HL-60 (cell line): ENCODE measurements at regions not wholly inside any gene's neighbourhood (a gene's known extent, or its start where the extent isn't known, plus 50 kb on each side); places are given as distances from the start of the nearest gene placed in this dataset.
"Not testable (repeated sequence)": the region's sequence is repeated elsewhere in the genome, so short reads cannot be mapped to it uniquely, and the experiment has no call there.

Source experiments
- GABPA ChIP-seq: IDR thresholded peaks from 2 replicates; pipeline ENCODE4 v1.6.1; 2012; ENCODE audit warnings: low read depth
- POLR2AphosphoS5 ChIP-seq: IDR thresholded peaks from 2 replicates; pipeline ENCODE4 v1.6.1; 2012; ENCODE audit warnings: low read depth
- TF ChIP-seq, protein P1 (sequence below): IDR thresholded peaks from one replicate; pipeline ENCODE4 v1.5.1; 2011; ENCODE audit warnings: low read length, control low read depth, inconsistent platforms; ENCODE audit not compliant: insufficient read depth
- TF ChIP-seq, protein P2 (sequence below): IDR thresholded peaks from 2 replicates; pipeline ENCODE4 v1.6.1; 2012; ENCODE audit warnings: low read depth; ENCODE audit not compliant: insufficient replicate concordance

DNA sequence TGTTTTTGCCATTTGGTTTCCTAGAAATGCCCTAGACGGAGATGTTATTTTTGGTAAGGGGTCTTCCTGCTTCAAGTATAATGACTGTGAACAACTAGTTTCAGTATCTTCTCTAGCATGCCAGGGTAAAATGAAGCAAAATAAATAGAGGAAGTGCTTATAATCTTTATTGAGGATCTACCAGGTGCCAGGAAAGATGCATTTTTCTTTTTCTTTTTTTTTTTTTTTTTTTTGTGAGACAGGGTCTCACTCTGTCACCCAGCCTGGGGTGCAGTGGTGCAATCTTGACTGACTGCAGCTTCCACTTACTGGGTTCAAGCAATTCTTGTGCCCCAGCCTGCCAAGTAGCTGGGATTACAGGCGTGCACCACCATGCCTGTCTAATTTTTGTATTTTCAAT is 146.6 kb upstream of the GRK3 start:
- TF ChIP-seq, protein P1, sequence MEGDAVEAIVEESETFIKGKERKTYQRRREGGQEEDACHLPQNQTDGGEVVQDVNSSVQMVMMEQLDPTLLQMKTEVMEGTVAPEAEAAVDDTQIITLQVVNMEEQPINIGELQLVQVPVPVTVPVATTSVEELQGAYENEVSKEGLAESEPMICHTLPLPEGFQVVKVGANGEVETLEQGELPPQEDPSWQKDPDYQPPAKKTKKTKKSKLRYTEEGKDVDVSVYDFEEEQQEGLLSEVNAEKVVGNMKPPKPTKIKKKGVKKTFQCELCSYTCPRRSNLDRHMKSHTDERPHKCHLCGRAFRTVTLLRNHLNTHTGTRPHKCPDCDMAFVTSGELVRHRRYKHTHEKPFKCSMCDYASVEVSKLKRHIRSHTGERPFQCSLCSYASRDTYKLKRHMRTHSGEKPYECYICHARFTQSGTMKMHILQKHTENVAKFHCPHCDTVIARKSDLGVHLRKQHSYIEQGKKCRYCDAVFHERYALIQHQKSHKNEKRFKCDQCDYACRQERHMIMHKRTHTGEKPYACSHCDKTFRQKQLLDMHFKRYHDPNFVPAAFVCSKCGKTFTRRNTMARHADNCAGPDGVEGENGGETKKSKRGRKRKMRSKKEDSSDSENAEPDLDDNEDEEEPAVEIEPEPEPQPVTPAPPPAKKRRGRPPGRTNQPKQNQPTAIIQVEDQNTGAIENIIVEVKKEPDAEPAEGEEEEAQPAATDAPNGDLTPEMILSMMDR: not testable (repeated sequence)
- not testable (repeated sequence) for TF ChIP-seq GABPA, POLR2AphosphoS5
- TF ChIP-seq, protein P2, sequence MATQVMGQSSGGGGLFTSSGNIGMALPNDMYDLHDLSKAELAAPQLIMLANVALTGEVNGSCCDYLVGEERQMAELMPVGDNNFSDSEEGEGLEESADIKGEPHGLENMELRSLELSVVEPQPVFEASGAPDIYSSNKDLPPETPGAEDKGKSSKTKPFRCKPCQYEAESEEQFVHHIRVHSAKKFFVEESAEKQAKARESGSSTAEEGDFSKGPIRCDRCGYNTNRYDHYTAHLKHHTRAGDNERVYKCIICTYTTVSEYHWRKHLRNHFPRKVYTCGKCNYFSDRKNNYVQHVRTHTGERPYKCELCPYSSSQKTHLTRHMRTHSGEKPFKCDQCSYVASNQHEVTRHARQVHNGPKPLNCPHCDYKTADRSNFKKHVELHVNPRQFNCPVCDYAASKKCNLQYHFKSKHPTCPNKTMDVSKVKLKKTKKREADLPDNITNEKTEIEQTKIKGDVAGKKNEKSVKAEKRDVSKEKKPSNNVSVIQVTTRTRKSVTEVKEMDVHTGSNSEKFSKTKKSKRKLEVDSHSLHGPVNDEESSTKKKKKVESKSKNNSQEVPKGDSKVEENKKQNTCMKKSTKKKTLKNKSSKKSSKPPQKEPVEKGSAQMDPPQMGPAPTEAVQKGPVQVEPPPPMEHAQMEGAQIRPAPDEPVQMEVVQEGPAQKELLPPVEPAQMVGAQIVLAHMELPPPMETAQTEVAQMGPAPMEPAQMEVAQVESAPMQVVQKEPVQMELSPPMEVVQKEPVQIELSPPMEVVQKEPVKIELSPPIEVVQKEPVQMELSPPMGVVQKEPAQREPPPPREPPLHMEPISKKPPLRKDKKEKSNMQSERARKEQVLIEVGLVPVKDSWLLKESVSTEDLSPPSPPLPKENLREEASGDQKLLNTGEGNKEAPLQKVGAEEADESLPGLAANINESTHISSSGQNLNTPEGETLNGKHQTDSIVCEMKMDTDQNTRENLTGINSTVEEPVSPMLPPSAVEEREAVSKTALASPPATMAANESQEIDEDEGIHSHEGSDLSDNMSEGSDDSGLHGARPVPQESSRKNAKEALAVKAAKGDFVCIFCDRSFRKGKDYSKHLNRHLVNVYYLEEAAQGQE: not testable (repeated sequence)
